GM18873 (cell line): ENCODE measurements at regions not wholly inside any gene's neighbourhood (a gene's known extent, or its start where the extent isn't known, plus 50 kb on each side); places are given as distances from the start of the nearest gene placed in this dataset.
A peak's percentile ranks its signal among the peaks of the same experiment; 100 is the strongest.

Experiments
- ATAC-seq: cut with Tn5 transposase; IDR thresholded peaks from one replicate; pipeline ENCODE4 v1.9.1; 2021; ENCODE audit warnings: mild to moderate bottlenecking, moderate library complexity, moderate number of reproducible peaks; ENCODE audit not compliant: unreplicated experiment, low FRiP score

DNA sequence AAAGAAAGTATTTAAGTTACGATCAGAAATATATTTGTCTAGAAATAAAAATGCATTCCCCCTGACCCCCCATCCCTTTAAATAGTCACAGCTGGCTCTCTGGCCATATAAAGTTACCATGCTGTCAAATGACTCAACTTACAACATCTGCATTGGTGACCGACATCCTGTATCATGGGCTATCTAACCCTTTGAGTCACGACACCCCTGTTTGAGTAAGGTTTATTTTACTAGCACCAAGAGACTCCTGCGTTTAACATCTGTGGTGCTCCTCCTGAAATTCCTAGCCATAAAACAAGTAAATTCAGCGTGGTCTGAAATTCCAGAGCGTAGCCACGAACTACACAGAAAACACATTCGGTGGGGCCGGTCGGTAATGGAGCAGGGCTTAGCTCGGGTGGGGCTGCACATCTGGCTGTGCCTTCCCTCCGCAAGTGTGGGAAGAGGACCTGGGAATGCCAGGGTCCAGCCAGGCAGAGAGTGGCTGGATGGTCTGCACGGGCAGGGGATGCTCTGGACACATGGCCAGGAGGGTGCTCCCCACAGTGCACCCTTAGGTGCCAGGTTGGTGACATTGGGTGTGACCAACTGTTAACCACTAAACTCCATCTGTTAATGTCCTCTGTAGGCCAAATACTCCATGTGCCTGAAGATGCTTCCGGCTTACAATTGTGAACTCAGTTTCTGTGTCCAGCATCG lies 53.0 kb upstream of the CLDN14 start:
- ATAC-seq: no peak

DNA sequence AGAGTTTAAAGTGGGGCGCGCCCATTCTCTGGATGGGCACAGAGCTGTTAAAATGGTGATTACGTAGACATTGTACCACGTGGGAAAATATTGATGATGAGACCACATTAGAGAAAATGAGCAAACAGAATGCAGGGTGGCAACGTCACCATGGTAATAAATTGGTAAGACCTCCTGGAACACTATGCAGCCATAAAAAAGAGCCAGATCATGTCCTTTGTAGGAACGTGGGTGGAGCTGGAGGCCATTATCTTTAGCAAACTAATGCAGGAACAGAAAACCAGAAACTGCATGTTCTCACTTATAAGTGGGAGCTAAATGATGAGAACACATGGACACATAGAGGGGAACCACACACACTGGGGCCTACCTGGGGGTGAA lies 53.5 kb upstream of the CLDN14 start:
- ATAC-seq: no peak

DNA sequence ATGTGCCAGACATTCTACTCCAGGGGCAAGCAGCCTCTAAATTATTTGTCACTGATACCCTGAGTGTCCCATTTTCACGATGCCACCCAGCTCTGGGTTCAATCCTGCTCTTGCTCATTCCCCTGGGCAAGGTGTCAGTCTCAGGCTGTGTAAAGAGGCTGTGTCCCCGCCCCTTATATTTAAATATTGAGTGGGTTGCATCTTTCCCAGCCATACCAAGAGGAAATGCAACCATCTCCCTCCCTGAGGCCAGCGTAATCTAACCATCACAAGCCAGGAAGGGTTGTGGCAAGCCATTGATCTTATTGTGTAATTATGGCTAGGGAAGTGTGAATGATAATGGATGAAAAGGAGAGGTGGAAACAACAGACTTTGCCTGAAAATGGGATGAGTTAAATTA lies 54.7 kb upstream of the CLDN14 start:
- ATAC-seq: no peak

- peak; percentile 76 for ATAC-seq
Measured at GRCh38 chr21:36535618-36536241, 55.8 kb upstream of the CLDN14 start.

DNA sequence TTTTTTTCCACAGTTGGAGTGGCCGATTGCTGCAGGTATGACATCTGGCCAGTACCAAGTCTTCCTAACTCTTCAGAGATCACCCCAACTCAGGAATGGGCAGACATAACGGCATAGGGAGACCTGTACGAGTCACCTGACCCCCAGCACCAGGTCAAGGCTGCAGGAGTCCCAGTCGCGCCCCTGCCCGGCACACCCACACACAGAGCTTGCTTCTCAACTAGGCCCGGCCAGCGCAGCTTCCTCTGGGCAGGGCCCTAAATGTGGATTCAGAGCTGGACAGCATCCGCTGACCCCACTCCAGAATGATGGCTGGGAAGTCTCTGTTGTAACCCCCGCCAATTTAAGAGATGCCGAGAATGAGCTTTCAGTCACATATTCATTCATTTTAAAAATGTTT lies 58.8 kb upstream of the CLDN14 start:
- ATAC-seq: no peak

DNA sequence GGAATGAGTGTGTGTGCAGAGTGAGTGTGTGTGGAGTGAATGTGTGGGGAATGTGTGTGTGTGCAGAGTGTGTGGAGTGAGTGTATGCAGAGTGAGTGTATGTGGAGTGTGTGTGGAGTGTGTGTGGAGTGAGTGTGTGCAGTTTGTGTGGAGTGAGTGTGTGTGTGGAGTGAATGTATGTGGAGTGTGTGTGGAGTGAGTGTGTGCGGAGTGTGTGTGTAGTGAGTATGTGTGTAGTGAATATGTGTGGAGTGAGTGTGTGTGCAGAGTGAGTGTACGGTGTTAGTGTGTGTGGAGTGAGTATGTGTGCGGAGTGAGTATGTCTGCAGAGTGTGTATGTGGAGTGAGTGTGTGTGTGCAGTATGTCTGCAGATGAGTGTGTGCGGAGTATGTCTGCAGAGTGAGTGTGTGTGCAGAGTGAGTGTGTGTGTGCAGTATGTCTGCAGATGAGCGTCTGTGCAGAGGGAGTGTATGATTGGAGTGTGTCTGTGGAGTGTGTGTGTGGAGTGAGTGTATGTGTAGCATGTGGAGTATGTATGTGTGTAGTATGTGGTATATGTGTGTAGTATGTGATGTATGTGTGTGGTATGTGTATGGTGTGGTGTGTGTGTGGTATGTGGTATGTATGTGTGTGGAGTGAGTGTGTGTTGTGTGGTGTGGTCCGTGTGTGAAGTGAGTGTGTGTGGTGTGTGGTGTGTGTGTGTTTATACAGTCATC lies 59.7 kb upstream of the CLDN14 start:
- no peak for ATAC-seq

DNA sequence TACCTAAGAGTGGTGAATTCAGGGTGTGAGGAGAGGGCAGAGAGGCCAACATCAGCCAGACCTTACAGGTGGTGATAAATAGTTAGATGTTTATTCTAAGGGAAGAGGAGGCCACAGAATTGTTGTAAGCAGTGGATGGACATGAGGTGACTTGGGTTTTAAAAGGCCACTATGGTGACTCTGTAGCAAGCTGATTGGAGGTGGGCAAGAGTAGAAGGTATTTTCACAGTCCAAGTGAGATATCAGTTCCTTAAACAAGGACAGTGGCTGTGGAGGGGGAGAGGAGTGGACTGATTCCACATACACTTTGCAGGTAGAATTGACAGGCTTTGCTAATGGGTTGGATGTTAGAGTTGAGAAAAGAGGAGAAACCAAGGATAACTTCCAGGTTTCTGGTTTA lies 60.8 kb upstream of the CLDN14 start:
- no peak for ATAC-seq

DNA sequence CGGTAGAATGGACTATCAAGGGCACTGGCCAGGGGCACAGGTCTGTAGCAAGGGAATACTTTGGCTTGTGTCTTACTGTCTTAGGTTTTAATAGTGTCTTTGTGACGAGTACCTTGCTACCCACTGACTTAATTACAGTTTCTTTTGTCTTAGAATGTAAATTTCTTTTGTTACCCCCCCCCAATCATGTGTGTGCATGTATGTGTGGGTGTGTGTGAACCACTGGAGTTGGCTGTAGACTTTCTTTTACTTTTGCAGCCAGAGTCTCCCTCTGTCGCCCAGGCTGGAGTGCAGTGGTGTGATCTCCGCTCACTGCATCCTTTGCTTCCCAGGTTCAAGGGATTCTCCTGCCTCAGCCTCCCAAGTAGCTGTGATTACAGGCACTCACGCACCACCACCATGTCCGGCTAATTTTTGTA lies 61.8 kb upstream of the CLDN14 start:
- ATAC-seq: no peak

GRCh38 chr21:36542312-36543101 lies 62.6 kb upstream of the CLDN14 start:
- peak; percentile 57 for ATAC-seq

GRCh38 chr21:36543924-36544323 lies 64.0 kb upstream of the CLDN14 start:
- ATAC-seq: no peak

GRCh38 chr21:36544545-36544944 lies 64.6 kb upstream of the CLDN14 start:
- ATAC-seq: no peak

DNA sequence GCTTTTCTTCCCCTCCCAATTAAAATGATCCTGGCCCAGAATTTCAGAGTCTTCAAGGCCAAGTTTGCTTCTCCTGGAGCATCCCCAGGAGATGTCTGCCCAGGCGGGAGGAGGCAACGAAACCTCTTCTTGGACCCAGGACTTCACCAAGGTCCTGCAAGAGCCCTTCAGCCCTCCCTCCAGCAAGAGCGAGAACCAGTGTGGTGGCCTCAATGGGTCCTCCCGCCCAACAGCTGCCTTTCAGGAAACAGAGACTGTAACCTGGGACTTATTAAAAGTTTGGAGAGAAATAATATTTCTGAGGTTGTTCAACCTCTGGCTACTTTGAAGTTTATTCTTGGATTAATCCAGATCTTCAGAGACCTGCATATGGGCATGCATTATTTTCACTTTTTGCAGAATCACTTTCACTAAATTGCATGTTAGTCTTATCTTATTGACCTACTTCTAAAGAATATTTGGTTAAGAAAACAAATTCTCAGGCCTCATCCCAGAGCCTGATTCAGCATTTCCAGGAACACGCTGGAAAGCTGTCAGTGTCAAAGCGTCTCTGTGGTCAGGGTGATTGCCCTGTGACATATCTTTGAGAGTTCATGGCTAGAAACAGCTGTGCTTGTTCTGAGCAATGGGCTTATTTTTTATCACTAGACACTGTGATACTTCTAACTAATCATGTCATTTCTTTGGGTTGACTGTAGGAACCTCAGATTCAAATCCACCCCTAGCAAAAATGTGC lies 66.0 kb upstream of the CLDN14 start:
- no peak for ATAC-seq

DNA sequence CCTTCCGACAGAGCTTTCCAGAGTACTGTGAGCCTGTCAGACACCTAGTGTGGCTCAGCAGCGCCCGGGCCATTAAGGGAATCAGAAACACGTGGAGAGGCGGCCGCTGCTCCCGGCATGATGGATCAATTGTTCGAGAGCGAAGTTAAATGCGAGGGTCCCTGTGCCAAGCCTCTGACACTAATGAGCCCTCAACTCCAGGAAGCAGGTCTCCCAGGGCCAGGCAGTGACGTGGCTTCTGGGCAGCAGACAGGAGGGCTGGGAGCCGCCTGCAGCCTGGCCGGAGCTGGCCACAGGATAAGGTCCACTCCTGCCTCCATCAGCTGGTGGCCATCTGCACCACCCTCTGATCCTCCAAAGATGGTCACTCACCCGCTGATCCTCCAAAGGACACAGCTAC lies 67.5 kb upstream of the CLDN14 start:
- no peak for ATAC-seq

GRCh38 chr21:36548866-36549265 lies 68.9 kb upstream of the CLDN14 start:
- ATAC-seq: no peak

GRCh38 chr21:36549470-36549869 lies 69.5 kb upstream of the CLDN14 start:
- ATAC-seq: no peak

- no peak for ATAC-seq
Measured at GRCh38 chr21:36550761-36551160, 70.8 kb upstream of the CLDN14 start.

DNA sequence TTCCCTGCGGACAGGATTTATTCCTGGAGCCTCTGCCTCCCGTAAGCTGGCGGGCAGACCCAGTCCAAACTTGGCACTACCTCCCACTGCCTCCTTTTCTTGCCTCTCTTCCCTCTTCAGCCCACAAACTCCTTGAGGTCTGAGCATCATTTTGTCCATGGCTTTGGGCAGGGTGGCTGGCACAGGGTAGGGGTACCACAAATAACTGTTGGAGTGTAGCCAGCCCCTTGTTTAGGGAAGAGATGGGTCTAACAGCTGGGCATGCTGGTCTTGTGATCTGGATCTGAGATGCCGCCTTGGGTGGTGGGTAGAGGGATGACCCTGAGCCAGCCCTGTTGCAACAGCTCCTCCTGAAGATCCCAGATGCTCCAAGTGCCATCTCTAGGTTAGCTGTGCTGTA lies 71.4 kb upstream of the CLDN14 start:
- no peak for ATAC-seq

- no peak for ATAC-seq
Measured at GRCh38 chr21:36551731-36552433, 72.0 kb upstream of the CLDN14 start.

DNA sequence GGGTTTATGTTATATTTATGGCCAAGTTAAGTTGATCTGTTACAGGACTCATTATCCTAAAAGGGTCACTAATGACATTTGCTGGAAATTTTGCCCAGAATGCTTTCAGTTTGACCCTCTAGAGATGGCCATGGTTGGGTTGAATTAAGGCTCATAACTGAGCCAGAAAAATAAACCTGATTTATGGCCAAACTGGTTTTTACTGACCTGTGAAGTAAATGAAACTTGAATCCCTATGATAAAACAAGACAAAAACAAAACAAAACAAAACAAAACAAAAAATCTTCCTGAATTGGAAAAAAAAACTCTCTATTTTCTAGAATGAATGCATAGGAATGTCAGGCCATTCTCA lies 72.5 kb upstream of the CLDN14 start:
- ATAC-seq: no peak

GRCh38 chr21:36553406-36553805 lies 73.5 kb upstream of the CLDN14 start:
- no peak for ATAC-seq
